IMR-90 (cell line): ENCODE measurements at regions not wholly inside any gene's neighbourhood (a gene's known extent, or its start where the extent isn't known, plus 50 kb on each side); places are given as distances from the start of the nearest gene placed in this dataset.

ENCODE experiments used
- BHLHE40 ChIP-seq: fragments of 150-350 bp; IDR thresholded peaks from 2 replicates; pipeline ENCODE4 v1.6.1; 2016; ENCODE audit warnings: mild to moderate bottlenecking, low read depth, low read length
- CTCF ChIP-seq: conservative IDR thresholded peaks from 2 replicates; pipeline ENCODE4 v1.5.1; 2012; ENCODE audit warnings: mild to moderate bottlenecking, low read depth, low read length, improper control_type of control experiment
- ELK1 ChIP-seq: fragments of 150-350 bp; IDR thresholded peaks from 2 replicates; pipeline ENCODE4 v1.6.1; 2016; ENCODE audit warnings: low read depth, mild to moderate bottlenecking, low read length, moderate library complexity, borderline replicate concordance
- FOS ChIP-seq: fragments of 150-350 bp; IDR thresholded peaks from 2 replicates; pipeline ENCODE4 v1.6.1; 2016; ENCODE audit warnings: low read depth, low read length
- MAFK ChIP-seq: IDR thresholded peaks from 2 replicates; pipeline ENCODE4 v1.6.1; 2012; ENCODE audit warnings: low read depth, low read length, improper control_type of control experiment
- MAZ ChIP-seq: IDR thresholded peaks from 2 replicates; pipeline ENCODE4 v1.6.1; 2012; ENCODE audit warnings: low read depth, mild to moderate bottlenecking, low read length, improper control_type of control experiment, moderate library complexity, borderline replicate concordance
- MXI1 ChIP-seq: IDR thresholded peaks from 2 replicates; pipeline ENCODE4 v1.6.1; 2012; ENCODE audit warnings: low read depth, mild to moderate bottlenecking, low read length, moderate library complexity, borderline replicate concordance
- NFE2L2 ChIP-seq: fragments of 150-350 bp; IDR thresholded peaks from 2 replicates; pipeline ENCODE4 v1.6.1; 2016; ENCODE audit warnings: low read depth, mild to moderate bottlenecking, low read length
- POLR2A ChIP-seq: IDR thresholded peaks from 2 replicates; pipeline ENCODE4 v1.6.1; 2012; ENCODE audit warnings: mild to moderate bottlenecking, low read depth, low read length
- RAD21 ChIP-seq: IDR thresholded peaks from 2 replicates; pipeline ENCODE4 v1.6.1; 2012; ENCODE audit warnings: low read length, improper control_type of control experiment
- RFX5 ChIP-seq: IDR thresholded peaks from 2 replicates; pipeline ENCODE4 v1.8.0; 2012; ENCODE audit warnings: low read depth, mild to moderate bottlenecking, low read length, moderate library complexity
- SMC3 ChIP-seq: fragments of 150-350 bp; IDR thresholded peaks from 2 replicates; pipeline ENCODE4 v1.6.1; 2016; ENCODE audit warnings: low read depth, mild to moderate bottlenecking, antibody characterized with exemption, low read length, moderate library complexity
- USF2 ChIP-seq: fragments of 150-350 bp; IDR thresholded peaks from 2 replicates; pipeline ENCODE4 v1.6.1; 2017; ENCODE audit warnings: mild to moderate bottlenecking, antibody characterized with exemption, low read length, low read depth

GRCh38 chr5:33129309-33129708 lies 311.5 kb upstream of the TARS1 start:
- no peak for TF ChIP-seq CTCF
- no peak for TF ChIP-seq USF2
- no peak for TF ChIP-seq ELK1
- no peak for TF ChIP-seq BHLHE40
- no peak for TF ChIP-seq RFX5
- no peak for TF ChIP-seq POLR2A
- TF ChIP-seq NFE2L2: no peak
- TF ChIP-seq SMC3: no peak
- TF ChIP-seq MXI1: no peak
- TF ChIP-seq FOS: no peak
- no peak for TF ChIP-seq MAFK
- no peak for TF ChIP-seq MAZ
- no peak for TF ChIP-seq RAD21
